SK-N-SH (cell line): ENCODE measurements at regions not wholly inside any gene's neighbourhood (a gene's known extent, or its start where the extent isn't known, plus 50 kb on each side); places are given as distances from the start of the nearest gene placed in this dataset.
A peak's percentile ranks its signal among the peaks of the same experiment; 100 is the strongest.

Experiments
- CTCF ChIA-PET: fragments of 300-600, 350-600 bp; formaldehyde crosslinking; extraction: SDS; loops from one replicate; lab custom pipeline; 2021; lab: Yijun Ruan, JAX
- POLR2A ChIA-PET: fragments of 350-600 bp; sonication (Branson Sonifier 250); formaldehyde crosslinking; extraction: SDS; loops from one replicate; lab custom pipeline; 2020; ENCODE audit warnings: antibody characterized with exemption, inconsistent platforms; lab: Yijun Ruan, JAX
- DNase-seq: peaks from one replicate; pipeline ENCODE4 v3.0.0; 2012
- H2AFZ ChIP-seq: fragments of 200-600 bp; sonication (generic); 2 replicates; pipeline ENCODE4 v1.8.1; 2016; ENCODE audit warnings: antibody characterized with exemption, mild to moderate bottlenecking, low read depth
- H3F3A ChIP-seq: fragments of 200-600 bp; sonication (generic); replicated peaks from 2 replicates; pipeline ENCODE3; 2016; ENCODE audit warnings: antibody characterized with exemption, mild to moderate bottlenecking; ENCODE audit not compliant: insufficient read depth
- H3K27ac ChIP-seq, 2 experiments: fragments of 200-500 bp in 1 of 2; fragments of 200-600 bp in 1 of 2; sonication (Bioruptor generic) in 1 of 2; sonication (generic), shearing (Covaris generic) in 1 of 2; 2 replicates each; pipeline versions ENCODE4 v1.5.1 to v1.6.1; 2014 to 2016; ENCODE audit warnings: low read depth in 2 of 2, inconsistent platforms in 1 of 2, low read length in 1 of 2, mild to moderate bottlenecking in 1 of 2, mixed read lengths in 1 of 2
- H3K27me3 ChIP-seq: fragments of 200-600 bp; sonication (generic), shearing (Covaris generic); 2 replicates; pipeline ENCODE4 v1.6.1; 2016; ENCODE audit warnings: mixed run types; ENCODE audit not compliant: insufficient read depth
- H3K36me3 ChIP-seq, 2 experiments: fragments of 200-500 bp in 1 of 2; fragments of 200-600 bp in 1 of 2; sonication (Bioruptor generic) in 1 of 2; sonication (generic) in 1 of 2; replicated peaks in 1 of 2; 2 replicates each; pipeline versions ENCODE3 to v1.5.1; 2014 to 2016; ENCODE audit warnings: low read length in 1 of 2, mild to moderate bottlenecking in 1 of 2; ENCODE audit not compliant: insufficient read depth in 2 of 2, control insufficient read depth in 1 of 2
- H3K4me1 ChIP-seq, 2 experiments: fragments of 200-500 bp in 1 of 2; fragments of 200-600 bp in 1 of 2; sonication (Bioruptor generic) in 1 of 2; sonication (generic), shearing (Covaris generic) in 1 of 2; 2 replicates each; pipeline versions ENCODE4 v1.5.1 to v1.6.1; 2014 to 2016; ENCODE audit warnings: low read depth in 1 of 2, low read length in 1 of 2, mixed run types in 1 of 2; ENCODE audit not compliant: insufficient read depth in 2 of 2, control insufficient read depth in 1 of 2
- H3K4me2 ChIP-seq: fragments of 200-600 bp; sonication (generic), shearing (Covaris generic); 2 replicates; pipeline ENCODE4 v1.6.1; 2017; ENCODE audit warnings: mixed run types
- H3K4me3 ChIP-seq, 2 experiments: fragments of 200-500 bp in 1 of 2; fragments of 200-600 bp in 1 of 2; sonication (Bioruptor generic) in 1 of 2; sonication (generic), shearing (Covaris generic) in 1 of 2; 2 replicates each; pipeline versions ENCODE4 v1.5.1 to v1.8.1; 2014 to 2016; ENCODE audit warnings: low read depth in 2 of 2, inconsistent platforms in 1 of 2, low read length in 1 of 2, mild to moderate bottlenecking in 1 of 2, mixed read lengths in 1 of 2, moderate library complexity in 1 of 2
- H3K79me2 ChIP-seq: fragments of 200-600 bp; sonication (generic); 2 replicates; pipeline ENCODE4 v1.8.1; 2017; ENCODE audit warnings: mild to moderate bottlenecking; ENCODE audit not compliant: insufficient read depth
- H3K9ac ChIP-seq: fragments of 200-600 bp; sonication (generic); 2 replicates; pipeline ENCODE4 v1.6.1; 2017; ENCODE audit warnings: mixed run types
- H3K9me2 ChIP-seq: fragments of 200-600 bp; sonication (generic); 2 replicates; pipeline ENCODE4 v1.6.1; 2017; ENCODE audit warnings: mixed run types
- H3K9me3 ChIP-seq: fragments of 200-600 bp; sonication (generic); 2 replicates; pipeline ENCODE4 v1.6.1; 2017; ENCODE audit warnings: mixed run types, mild to moderate bottlenecking, moderate library complexity
- H4K20me1 ChIP-seq: fragments of 200-600 bp; sonication (generic); 2 replicates; pipeline ENCODE4 v1.6.1; 2017; ENCODE audit warnings: mild to moderate bottlenecking, mixed run types; ENCODE audit not compliant: insufficient read depth
- EP300 ChIP-seq, 2 experiments: IDR thresholded peaks; 2 replicates each; pipeline versions ENCODE4 v1.4.0 to v1.6.1; 2012; ENCODE audit warnings: borderline replicate concordance in 1 of 2, low read depth in 1 of 2, low read length in 1 of 2
- FOXJ3 ChIP-seq: sonication (generic); formaldehyde crosslinking; IDR thresholded peaks from 2 replicates; pipeline ENCODE4 v1.5.1; 2020; ENCODE audit warnings: mild to moderate bottlenecking, missing genetic modification reagents
- FOXM1 ChIP-seq: IDR thresholded peaks from 2 replicates; pipeline ENCODE4 v1.4.0; 2012; ENCODE audit warnings: low read depth, mild to moderate bottlenecking
- JUND ChIP-seq: IDR thresholded peaks from 2 replicates; pipeline ENCODE4 v1.4.0; 2012
- MAX ChIP-seq: IDR thresholded peaks from 2 replicates; pipeline ENCODE4 v1.4.0; 2012; ENCODE audit warnings: low read depth
- NFIC ChIP-seq: IDR thresholded peaks from 2 replicates; pipeline ENCODE4 v1.4.0; 2012; ENCODE audit warnings: borderline replicate concordance
- PBX3 ChIP-seq: IDR thresholded peaks from 2 replicates; pipeline ENCODE4; 2012
- RAD21 ChIP-seq: IDR thresholded peaks from 2 replicates; pipeline ENCODE4 v1.6.1; 2012; ENCODE audit warnings: mild to moderate bottlenecking, low read length
- RCOR1 ChIP-seq: fragments of 150-350 bp; IDR thresholded peaks from 2 replicates; pipeline ENCODE4 v1.6.1; 2017; ENCODE audit warnings: antibody characterized with exemption, low read length
- TAF1 ChIP-seq: IDR thresholded peaks from 2 replicates; pipeline ENCODE4 v1.6.1; 2012; ENCODE audit warnings: low read depth, mild to moderate bottlenecking, low read length, moderate library complexity, borderline replicate concordance
- WGBS: methylation state at CpG from one replicate; pipeline ENCODE4 v1.1.6; 2017; ENCODE audit warnings: low lambda C conversion rate; 5-methylcytosine and 5-hydroxymethylcytosine counted together
- TF ChIP-seq, protein P1 (sequence below): fragments of 200-600 bp; sonication (generic); IDR thresholded peaks from 2 replicates; pipeline ENCODE4 v1.6.1; 2017; ENCODE audit warnings: antibody characterized with exemption, mild to moderate bottlenecking, moderate library complexity

GRCh38 chr4:31692399-31692940 lies 972.3 kb downstream of the PCDH7 start:
- no peaks in the 10 kb centered on the region for H3K9me3 ChIP-seq
- no peak overlapping the region for H3K4me3 ChIP-seq
- no peaks in the 10 kb centered on the region for H3K27me3 ChIP-seq
- no peaks in the 10 kb centered on the region for H3K4me1 ChIP-seq
- H3K9me2 ChIP-seq = no peaks in the 10 kb centered on the region
- no peak overlapping the region for H2AFZ ChIP-seq
- H3K9ac ChIP-seq = no peak overlapping the region
- TF ChIP-seq FOXM1 (no peak), RAD21 (peak; percentile 43), NFIC (no peak), TAF1 (no peak), PBX3 (no peak), JUND (no peak), EP300 (IDR thresholded peaks at IDR 0.05; ENCODE audit: borderline replicate concordance in 1 of 2, low read depth in 1 of 2, low read length in 1 of 2) (no peak)
- TF ChIP-seq, protein P1, sequence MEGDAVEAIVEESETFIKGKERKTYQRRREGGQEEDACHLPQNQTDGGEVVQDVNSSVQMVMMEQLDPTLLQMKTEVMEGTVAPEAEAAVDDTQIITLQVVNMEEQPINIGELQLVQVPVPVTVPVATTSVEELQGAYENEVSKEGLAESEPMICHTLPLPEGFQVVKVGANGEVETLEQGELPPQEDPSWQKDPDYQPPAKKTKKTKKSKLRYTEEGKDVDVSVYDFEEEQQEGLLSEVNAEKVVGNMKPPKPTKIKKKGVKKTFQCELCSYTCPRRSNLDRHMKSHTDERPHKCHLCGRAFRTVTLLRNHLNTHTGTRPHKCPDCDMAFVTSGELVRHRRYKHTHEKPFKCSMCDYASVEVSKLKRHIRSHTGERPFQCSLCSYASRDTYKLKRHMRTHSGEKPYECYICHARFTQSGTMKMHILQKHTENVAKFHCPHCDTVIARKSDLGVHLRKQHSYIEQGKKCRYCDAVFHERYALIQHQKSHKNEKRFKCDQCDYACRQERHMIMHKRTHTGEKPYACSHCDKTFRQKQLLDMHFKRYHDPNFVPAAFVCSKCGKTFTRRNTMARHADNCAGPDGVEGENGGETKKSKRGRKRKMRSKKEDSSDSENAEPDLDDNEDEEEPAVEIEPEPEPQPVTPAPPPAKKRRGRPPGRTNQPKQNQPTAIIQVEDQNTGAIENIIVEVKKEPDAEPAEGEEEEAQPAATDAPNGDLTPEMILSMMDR = peak; percentile 38
- TF ChIP-seq, all 33 proteins: peak for 2
- peaks cover 4% of the 10 kb centered on the region for H3F3A ChIP-seq
- H4K20me1 ChIP-seq = no peaks in the 10 kb centered on the region
- no peak overlapping the region for H3K27ac ChIP-seq
- H3K36me3 ChIP-seq = no peaks in the 10 kb centered on the region
- no peak for DNase-seq
- no peak overlapping the region for H3K4me2 ChIP-seq
- ChIA-PET CTCF (interaction anchor here (0.6 to 0.8 kb wide), 2 partner anchors 980 to 1302 kb away, joined by 3 read pairs; no protein-coding TSS in a partner anchor), POLR2A (no interaction called here)
- H3K79me2 ChIP-seq = no peaks in the 10 kb centered on the region
- 9% methylated on average over 4 of the region's 4 CpGs for WGBS

DNA sequence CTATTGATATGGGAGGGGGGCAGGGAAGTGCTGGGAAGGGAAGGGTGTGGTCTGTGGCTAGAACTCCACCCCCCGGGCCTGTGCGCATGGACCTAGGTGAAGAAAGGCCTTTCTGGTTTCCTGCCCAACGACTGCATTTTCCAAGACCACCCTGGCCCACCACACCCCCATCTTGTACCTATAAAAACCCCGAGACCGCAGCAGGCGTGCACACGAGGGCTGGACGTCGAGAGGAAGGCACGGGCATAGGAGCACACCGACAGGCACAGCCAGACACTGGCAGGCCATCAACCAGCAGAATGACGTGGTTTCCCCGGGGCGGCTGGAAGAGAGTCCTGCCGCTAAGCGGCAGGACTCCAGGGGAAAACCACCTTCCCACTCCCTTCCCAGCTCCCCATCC lies 981.1 kb downstream of the PCDH7 start:
- ChIA-PET POLR2A (no interaction called here), CTCF (no interaction called here)
- no peak for DNase-seq
- Histone ChIP-seq H3K9ac (no peak overlapping the region), H4K20me1 (no peaks in the 10 kb centered on the region), H3F3A (peaks cover 4% of the 10 kb centered on the region), H3K27me3 (no peaks in the 10 kb centered on the region), H3K27ac (no peak overlapping the region), H3K9me2 (no peaks in the 10 kb centered on the region), H3K9me3 (no peaks in the 10 kb centered on the region), H3K79me2 (no peaks in the 10 kb centered on the region), H3K4me1 (no peaks in the 10 kb centered on the region), H3K4me3 (no peak overlapping the region), H3K36me3 (no peaks in the 10 kb centered on the region), H2AFZ (no peak overlapping the region), H3K4me2 (no peak overlapping the region)
- WGBS = 39% methylated on average over 15 of the region's 16 CpGs
- TF ChIP-seq MAX (no peak), RCOR1 (no peak), FOXJ3 (CRISPR knock-in tag) (no peak), FOXM1 (no peak)
- TF ChIP-seq, protein P1 = no peak
